ENCODE measurements at regions not wholly inside any gene's neighbourhood (a gene's known extent, or its start where the extent isn't known, plus 50 kb on each side); places are given as distances from the start of the nearest gene placed in this dataset.

- TF ChIP-seq POLR2AphosphoS5 (IDR thresholded peaks at IDR 0.05) (no peak), CTCF (IDR thresholded peaks at IDR 0.05) (no peak), POLR2A (IDR thresholded peaks at IDR 0.05) (no peak)
Observed at GRCh38 chr10:112006407-112006806, 177.2 kb downstream of the GPAM start.
